LNCAP (cell line): ENCODE measurements at regions not wholly inside any gene's neighbourhood (a gene's known extent, or its start where the extent isn't known, plus 50 kb on each side); places are given as distances from the start of the nearest gene placed in this dataset.

Experiments
- TF ChIP-seq, protein P1 (sequence below): fragments of 450-650 bp; IDR thresholded peaks from 2 replicates; pipeline ENCODE4 v1.5.1; 2017; ENCODE audit warnings: mild to moderate bottlenecking

DNA sequence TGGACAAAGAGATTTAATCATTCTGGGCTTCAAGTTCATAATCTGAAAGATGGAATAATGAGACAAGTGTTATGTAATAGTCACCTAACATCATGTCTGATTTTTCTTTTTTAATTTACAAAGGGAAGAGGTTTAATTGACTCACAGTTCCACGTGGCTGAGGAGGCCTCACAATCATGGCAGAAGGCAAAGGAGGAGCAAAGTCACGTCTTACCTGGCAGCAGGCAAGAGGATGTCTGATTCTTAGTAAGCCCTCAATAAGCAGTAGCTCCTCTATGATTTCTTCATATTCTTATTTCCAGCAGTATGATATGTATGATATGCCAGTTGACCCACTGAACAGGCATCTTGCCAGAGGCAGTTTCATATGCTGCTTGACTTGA lies 152.7 kb downstream of the S1PR1 start:
- TF ChIP-seq, protein P1, sequence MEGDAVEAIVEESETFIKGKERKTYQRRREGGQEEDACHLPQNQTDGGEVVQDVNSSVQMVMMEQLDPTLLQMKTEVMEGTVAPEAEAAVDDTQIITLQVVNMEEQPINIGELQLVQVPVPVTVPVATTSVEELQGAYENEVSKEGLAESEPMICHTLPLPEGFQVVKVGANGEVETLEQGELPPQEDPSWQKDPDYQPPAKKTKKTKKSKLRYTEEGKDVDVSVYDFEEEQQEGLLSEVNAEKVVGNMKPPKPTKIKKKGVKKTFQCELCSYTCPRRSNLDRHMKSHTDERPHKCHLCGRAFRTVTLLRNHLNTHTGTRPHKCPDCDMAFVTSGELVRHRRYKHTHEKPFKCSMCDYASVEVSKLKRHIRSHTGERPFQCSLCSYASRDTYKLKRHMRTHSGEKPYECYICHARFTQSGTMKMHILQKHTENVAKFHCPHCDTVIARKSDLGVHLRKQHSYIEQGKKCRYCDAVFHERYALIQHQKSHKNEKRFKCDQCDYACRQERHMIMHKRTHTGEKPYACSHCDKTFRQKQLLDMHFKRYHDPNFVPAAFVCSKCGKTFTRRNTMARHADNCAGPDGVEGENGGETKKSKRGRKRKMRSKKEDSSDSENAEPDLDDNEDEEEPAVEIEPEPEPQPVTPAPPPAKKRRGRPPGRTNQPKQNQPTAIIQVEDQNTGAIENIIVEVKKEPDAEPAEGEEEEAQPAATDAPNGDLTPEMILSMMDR = no peak

GRCh38 chr1:101392552-101392951 lies 155.7 kb downstream of the S1PR1 start:
- TF ChIP-seq, protein P1 = no peak

DNA sequence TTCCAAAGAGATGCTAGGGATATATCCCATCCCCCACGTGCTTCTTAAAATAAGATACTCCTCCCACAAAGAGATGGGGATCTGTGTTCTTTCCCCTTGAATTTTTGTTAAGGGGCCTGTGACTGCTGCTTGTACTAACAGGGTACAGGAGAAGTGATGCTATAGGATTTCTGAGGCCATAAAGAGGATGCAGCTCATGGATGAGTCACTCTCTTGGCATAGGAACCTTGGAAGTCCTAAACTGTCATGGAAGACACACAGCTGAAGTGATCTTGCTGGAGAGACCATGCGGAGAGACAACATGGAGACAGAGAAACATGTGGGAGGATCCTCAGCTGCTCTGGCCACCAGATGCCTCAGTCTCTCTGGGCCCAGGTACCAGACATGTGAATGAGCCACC lies 157.2 kb downstream of the S1PR1 start:
- TF ChIP-seq, protein P1 = no peak

- TF ChIP-seq, protein P1 = no peak
Measured at GRCh38 chr1:101399222-101399621, 162.4 kb downstream of the S1PR1 start.

DNA sequence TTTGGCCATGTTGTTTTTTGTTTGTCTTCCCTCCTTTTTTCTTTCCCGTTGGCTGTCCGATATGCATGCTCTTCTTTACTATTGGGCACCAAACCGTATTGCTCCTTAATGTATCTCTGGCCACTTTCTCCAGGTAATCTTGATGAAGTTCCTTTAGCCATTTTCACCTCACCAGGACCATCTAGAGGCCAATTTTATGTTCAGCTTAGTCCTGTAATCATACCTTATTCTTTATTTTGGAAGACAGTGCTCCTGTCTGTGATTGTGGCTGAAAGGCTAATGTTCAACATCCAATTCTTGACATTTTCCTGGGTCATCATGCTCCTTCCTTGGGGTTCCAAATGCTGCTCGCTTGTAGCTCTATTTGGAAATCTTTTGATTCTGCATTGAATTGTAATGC lies 169.5 kb downstream of the S1PR1 start:
- TF ChIP-seq, protein P1 = no peak

GRCh38 chr1:101406681-101407080 lies 169.9 kb downstream of the S1PR1 start:
- TF ChIP-seq, protein P1 = no peak

- TF ChIP-seq, protein P1 = no peak
Measured at GRCh38 chr1:101407505-101408211, 170.8 kb downstream of the S1PR1 start.
